ENCODE measurements at regions not wholly inside any gene's neighbourhood (a gene's known extent, or its start where the extent isn't known, plus 50 kb on each side); places are given as distances from the start of the nearest gene placed in this dataset.

DNA sequence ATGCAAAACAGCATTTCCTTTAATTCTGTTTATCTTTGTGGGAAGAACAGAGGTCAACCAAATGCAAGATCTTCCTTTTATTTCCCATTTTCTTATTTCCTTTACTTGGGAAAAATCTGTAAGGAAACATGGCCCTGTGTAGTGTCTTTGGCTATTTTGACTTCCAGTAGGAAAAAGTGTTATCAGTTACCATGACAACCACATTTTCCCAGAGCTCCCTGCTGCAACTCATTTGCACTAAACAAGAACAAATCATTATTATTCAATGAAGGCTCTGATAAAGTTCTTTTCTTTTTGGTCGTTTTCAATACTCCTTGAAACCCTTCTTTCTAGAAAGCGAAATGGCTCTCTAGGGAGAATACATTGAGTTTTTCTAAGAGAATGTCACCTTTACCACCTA is 117.2 kb upstream of the DDX53 start:
- Mint-ChIP-seq H3K4me3 (no peak overlapping the region), H3K9me3 (peaks cover 0 to 13% of the 10 kb centered on the region in 2 experiments; a peak in 3 of 5 replicates), H3K36me3 (ENCODE audit: insufficient read depth in 1 of 3, low read depth in 3 of 3) (no peaks in the 10 kb centered on the region), H3K27me3 (ENCODE audit: low read depth) (no peaks in the 10 kb centered on the region), H3K27ac (no peak overlapping the region), H3K4me1 (peaks cover 13% of the 10 kb centered on the region in 2 experiments)
- no peaks in the 10 kb centered on the region for H3K79me2 ChIP-seq (ENCODE audit: insufficient read depth, low read length)
- no CpG with 5 or more reads among the region's 2 CpGs for WGBS (ENCODE audit: extremely low coverage, insufficient read length, low lambda C conversion rate)
- no peak overlapping the region for H2BK12ac ChIP-seq (ENCODE audit: insufficient read length, low read depth, low read length)
- H3K27me3 ChIP-seq (ENCODE audit: insufficient read depth, low read length): no peaks in the 10 kb centered on the region
- no peaks in the 10 kb centered on the region for H3K23me2 ChIP-seq (ENCODE audit: insufficient read length, low read depth, low read length, poor library complexity, severe bottlenecking)
- H3K4me2 ChIP-seq (ENCODE audit: insufficient read depth, insufficient read length, low read length): no peak overlapping the region
- H2BK20ac ChIP-seq (ENCODE audit: low read depth, low read length, poor library complexity, severe bottlenecking): no peak overlapping the region
- H3K56ac ChIP-seq (ENCODE audit: insufficient read length, low read depth, low read length): no peak overlapping the region
- DNase-seq: no peak
- H3K18ac ChIP-seq (ENCODE audit: insufficient read length, low read depth, low read length): no peak overlapping the region
- no peaks in the 10 kb centered on the region for H3K4me1 ChIP-seq (ENCODE audit: insufficient read depth, low read length)
- no peak overlapping the region for H3T11ph ChIP-seq (ENCODE audit: low read length)
- no peak overlapping the region for H3K14ac ChIP-seq (ENCODE audit: insufficient read depth, low read length)
- no peak overlapping the region for H3K9ac ChIP-seq (ENCODE audit: extremely low read depth, insufficient read length, low read length)
- no peak overlapping the region for H4K8ac ChIP-seq (replicated peaks; ENCODE audit: insufficient read length, low read depth, low read length)
- H2AFZ ChIP-seq (ENCODE audit: low read length): no peak overlapping the region
- H2BK15ac ChIP-seq (ENCODE audit: low read depth, low read length): no peak overlapping the region
- no peaks in the 10 kb centered on the region for H3K9me3 ChIP-seq (ENCODE audit: control insufficient read depth, low read depth, low read length)
- H2BK120ac ChIP-seq (ENCODE audit: low read depth, low read length, poor library complexity, severe bottlenecking): no peak overlapping the region
- no peak overlapping the region for H4K91ac ChIP-seq (ENCODE audit: insufficient read length, low read depth, low read length)
- no peak overlapping the region for H3K4ac ChIP-seq (ENCODE audit: low read depth, low read length)
- H4K20me1 ChIP-seq (ENCODE audit: control insufficient read depth, insufficient read depth, insufficient read length): no peaks in the 10 kb centered on the region
- no peak overlapping the region for H2BK5ac ChIP-seq (ENCODE audit: insufficient read length, low read length)
- H3K79me1 ChIP-seq (ENCODE audit: insufficient read depth, low read depth, low read length, poor library complexity, severe bottlenecking): no peaks in the 10 kb centered on the region
- H3K27ac ChIP-seq (ENCODE audit: insufficient read length, low read depth, low read length): no peak overlapping the region
- TF ChIP-seq, protein P1, sequence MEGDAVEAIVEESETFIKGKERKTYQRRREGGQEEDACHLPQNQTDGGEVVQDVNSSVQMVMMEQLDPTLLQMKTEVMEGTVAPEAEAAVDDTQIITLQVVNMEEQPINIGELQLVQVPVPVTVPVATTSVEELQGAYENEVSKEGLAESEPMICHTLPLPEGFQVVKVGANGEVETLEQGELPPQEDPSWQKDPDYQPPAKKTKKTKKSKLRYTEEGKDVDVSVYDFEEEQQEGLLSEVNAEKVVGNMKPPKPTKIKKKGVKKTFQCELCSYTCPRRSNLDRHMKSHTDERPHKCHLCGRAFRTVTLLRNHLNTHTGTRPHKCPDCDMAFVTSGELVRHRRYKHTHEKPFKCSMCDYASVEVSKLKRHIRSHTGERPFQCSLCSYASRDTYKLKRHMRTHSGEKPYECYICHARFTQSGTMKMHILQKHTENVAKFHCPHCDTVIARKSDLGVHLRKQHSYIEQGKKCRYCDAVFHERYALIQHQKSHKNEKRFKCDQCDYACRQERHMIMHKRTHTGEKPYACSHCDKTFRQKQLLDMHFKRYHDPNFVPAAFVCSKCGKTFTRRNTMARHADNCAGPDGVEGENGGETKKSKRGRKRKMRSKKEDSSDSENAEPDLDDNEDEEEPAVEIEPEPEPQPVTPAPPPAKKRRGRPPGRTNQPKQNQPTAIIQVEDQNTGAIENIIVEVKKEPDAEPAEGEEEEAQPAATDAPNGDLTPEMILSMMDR (conservative IDR thresholded peaks at IDR 0.05): no peak
- H3K23ac ChIP-seq (ENCODE audit: insufficient read length, low read depth, low read length): no peak overlapping the region
- no peak overlapping the region for H4K5ac ChIP-seq (ENCODE audit: insufficient read length, low read depth, low read length)
- no peak overlapping the region for H2AK5ac ChIP-seq (ENCODE audit: insufficient read length, low read length)
